NCI-H2171 (cell line): ENCODE measurements at regions not wholly inside any gene's neighbourhood (a gene's known extent, or its start where the extent isn't known, plus 50 kb on each side); places are given as distances from the start of the nearest gene placed in this dataset.
"Not testable (repeated sequence)": the region's sequence is repeated elsewhere in the genome, so short reads cannot be mapped to it uniquely, and the experiment has no call there.

ENCODE experiments used
- DNase-seq: peaks from one replicate; lab custom pipeline; 2025; lab: John Stamatoyannopoulos, UW

GRCh38 chr21:17397703-17398102, 115.1 kb upstream of the CXADR start:
- DNase-seq: no peak

- DNase-seq: not testable (repeated sequence)
Measured at GRCh38 chr21:17398954-17399353, 113.9 kb upstream of the CXADR start.

GRCh38 chr21:17402937-17403336, 109.9 kb upstream of the CXADR start:
- DNase-seq: no peak

- DNase-seq: no peak
Measured at GRCh38 chr21:17406202-17406601, 106.6 kb upstream of the CXADR start.

GRCh38 chr21:17414766-17415165, 98.1 kb upstream of the CXADR start:
- no peak for DNase-seq

- DNase-seq: no peak
Measured at GRCh38 chr21:17416139-17416538, 96.7 kb upstream of the CXADR start.

- no peak for DNase-seq
Measured at GRCh38 chr21:17422931-17423330, 89.9 kb upstream of the CXADR start.

GRCh38 chr21:17427157-17427556, 85.7 kb upstream of the CXADR start:
- DNase-seq: no peak

GRCh38 chr21:17427831-17428483, 84.9 kb upstream of the CXADR start:
- no peak for DNase-seq

GRCh38 chr21:17428484-17428869, 84.4 kb upstream of the CXADR start:
- no peak for DNase-seq

GRCh38 chr21:17428980-17429379, 83.9 kb upstream of the CXADR start:
- DNase-seq: no peak

- no peak for DNase-seq
Measured at GRCh38 chr21:17429936-17430335, 82.9 kb upstream of the CXADR start.

- DNase-seq: no peak
Measured at GRCh38 chr21:17432732-17433057, 80.1 kb upstream of the CXADR start.

- DNase-seq: no peak
Measured at GRCh38 chr21:17433730-17434129, 79.1 kb upstream of the CXADR start.

GRCh38 chr21:17435565-17436543, 77.0 kb upstream of the CXADR start:
- DNase-seq: no peak

GRCh38 chr21:17436626-17437111, 76.2 kb upstream of the CXADR start:
- no peak for DNase-seq

- DNase-seq: peak; percentile 10
Measured at GRCh38 chr21:17438635-17439034, 74.2 kb upstream of the CXADR start.

- DNase-seq: no peak
Measured at GRCh38 chr21:17440969-17441368, 71.9 kb upstream of the CXADR start.

- no peak for DNase-seq
Measured at GRCh38 chr21:17441370-17441769, 71.5 kb upstream of the CXADR start.

GRCh38 chr21:17442165-17442564, 70.7 kb upstream of the CXADR start:
- DNase-seq: no peak

GRCh38 chr21:17444828-17445227, 68.0 kb upstream of the CXADR start:
- no peak for DNase-seq

GRCh38 chr21:17446737-17447136, 66.1 kb upstream of the CXADR start:
- DNase-seq: no peak

- no peak for DNase-seq
Measured at GRCh38 chr21:17449701-17450100, 63.1 kb upstream of the CXADR start.
